ENCODE measurements at regions not wholly inside any gene's neighbourhood (a gene's known extent, or its start where the extent isn't known, plus 50 kb on each side); places are given as distances from the start of the nearest gene placed in this dataset.
"Not testable (repeated sequence)": the region's sequence is repeated elsewhere in the genome, so short reads cannot be mapped to it uniquely, and the experiment has no call there.

GRCh38 chr1:220942278-220942677 lies 63.0 kb downstream of the HLX start:
- H3K27ac ChIP-seq (ENCODE audit: low read depth, low read length, poor library complexity, severe bottlenecking), result no peak overlapping the region
- no peaks in the 10 kb centered on the region for H3K36me3 ChIP-seq (ENCODE audit: insufficient read depth, low read length)
- H4K20me1 ChIP-seq (ENCODE audit: insufficient read depth, low read length), result no peaks in the 10 kb centered on the region
- H3K9me3 ChIP-seq (ENCODE audit: low read length), result no peaks in the 10 kb centered on the region
- no peak overlapping the region for H2AFZ ChIP-seq (ENCODE audit: low read length)
- no peak overlapping the region for H3K4me2 ChIP-seq (ENCODE audit: low read length)
- H3K9ac ChIP-seq (ENCODE audit: low read length), result no peak overlapping the region
- H3K4me3 ChIP-seq (ENCODE audit: low read depth, low read length, poor library complexity, severe bottlenecking), result no peak overlapping the region
- H3K9me2 ChIP-seq (ENCODE audit: low read depth, low read length), result no peaks in the 10 kb centered on the region
- TF ChIP-seq, protein P1, sequence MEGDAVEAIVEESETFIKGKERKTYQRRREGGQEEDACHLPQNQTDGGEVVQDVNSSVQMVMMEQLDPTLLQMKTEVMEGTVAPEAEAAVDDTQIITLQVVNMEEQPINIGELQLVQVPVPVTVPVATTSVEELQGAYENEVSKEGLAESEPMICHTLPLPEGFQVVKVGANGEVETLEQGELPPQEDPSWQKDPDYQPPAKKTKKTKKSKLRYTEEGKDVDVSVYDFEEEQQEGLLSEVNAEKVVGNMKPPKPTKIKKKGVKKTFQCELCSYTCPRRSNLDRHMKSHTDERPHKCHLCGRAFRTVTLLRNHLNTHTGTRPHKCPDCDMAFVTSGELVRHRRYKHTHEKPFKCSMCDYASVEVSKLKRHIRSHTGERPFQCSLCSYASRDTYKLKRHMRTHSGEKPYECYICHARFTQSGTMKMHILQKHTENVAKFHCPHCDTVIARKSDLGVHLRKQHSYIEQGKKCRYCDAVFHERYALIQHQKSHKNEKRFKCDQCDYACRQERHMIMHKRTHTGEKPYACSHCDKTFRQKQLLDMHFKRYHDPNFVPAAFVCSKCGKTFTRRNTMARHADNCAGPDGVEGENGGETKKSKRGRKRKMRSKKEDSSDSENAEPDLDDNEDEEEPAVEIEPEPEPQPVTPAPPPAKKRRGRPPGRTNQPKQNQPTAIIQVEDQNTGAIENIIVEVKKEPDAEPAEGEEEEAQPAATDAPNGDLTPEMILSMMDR (IDR thresholded peaks at IDR 0.05; ENCODE audit: low read length), result no peak
- TF ChIP-seq EZH2 (IDR thresholded peaks at IDR 0.05; ENCODE audit: borderline replicate concordance, low read length), result no peak
- no peaks in the 10 kb centered on the region for H3K4me1 ChIP-seq (ENCODE audit: insufficient read depth, low read length, severe bottlenecking)
- H3K79me2 ChIP-seq (ENCODE audit: insufficient read depth, low read length), result no peaks in the 10 kb centered on the region
- H3F3A ChIP-seq (ENCODE audit: insufficient read depth, low read length), result no peaks in the 10 kb centered on the region
- H3K27me3 ChIP-seq (ENCODE audit: insufficient read depth, low read length), result no peaks in the 10 kb centered on the region

DNA sequence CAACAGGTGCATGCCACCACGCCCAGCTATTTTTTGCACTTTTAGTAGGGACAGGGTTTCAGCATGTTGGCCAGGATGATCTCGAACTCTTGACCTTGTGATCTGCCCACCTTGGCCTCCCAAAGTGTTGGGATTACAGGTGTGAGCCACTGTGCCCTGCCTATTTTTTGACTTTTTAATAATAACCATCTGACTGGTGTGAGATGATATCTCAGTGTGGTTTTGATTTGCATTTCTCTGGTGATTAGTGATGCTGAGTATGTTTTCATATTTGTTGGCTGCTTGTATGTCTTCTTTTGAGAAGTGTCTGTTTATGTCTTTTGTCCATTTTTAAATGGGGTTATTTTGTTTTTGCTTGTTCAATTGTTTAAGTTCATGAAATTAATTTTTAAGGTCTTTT lies 63.7 kb downstream of the HLX start:
- not testable (repeated sequence) for H3K36me3 ChIP-seq (ENCODE audit: insufficient read depth, low read length); H3K79me2 ChIP-seq (ENCODE audit: insufficient read depth, low read length); H2AFZ ChIP-seq (ENCODE audit: low read length); H3K27me3 ChIP-seq (ENCODE audit: insufficient read depth, low read length); H3K9me3 ChIP-seq (ENCODE audit: low read length); H3K4me3 ChIP-seq (ENCODE audit: low read depth, low read length, poor library complexity, severe bottlenecking); H3K9ac ChIP-seq (ENCODE audit: low read length); H3K4me2 ChIP-seq (ENCODE audit: low read length); H3K27ac ChIP-seq (ENCODE audit: low read depth, low read length, poor library complexity, severe bottlenecking); H4K20me1 ChIP-seq (ENCODE audit: insufficient read depth, low read length); H3F3A ChIP-seq (ENCODE audit: insufficient read depth, low read length); H3K9me2 ChIP-seq (ENCODE audit: low read depth, low read length); H3K4me1 ChIP-seq (ENCODE audit: insufficient read depth, low read length, severe bottlenecking)

GRCh38 chr1:220943319-220943996 lies 64.2 kb downstream of the HLX start:
- TF ChIP-seq, protein P1 (IDR thresholded peaks at IDR 0.05; ENCODE audit: low read length), result no peak
- TF ChIP-seq EZH2 (IDR thresholded peaks at IDR 0.05; ENCODE audit: borderline replicate concordance, low read length), result no peak
- Histone ChIP-seq H2AFZ (ENCODE audit: low read length) (no peak overlapping the region), H3K27ac (ENCODE audit: low read depth, low read length, poor library complexity, severe bottlenecking) (no peak overlapping the region), H3K4me1 (ENCODE audit: insufficient read depth, low read length, severe bottlenecking) (no peaks in the 10 kb centered on the region), H3K9ac (ENCODE audit: low read length) (no peak overlapping the region), H4K20me1 (ENCODE audit: insufficient read depth, low read length) (no peaks in the 10 kb centered on the region), H3K79me2 (ENCODE audit: insufficient read depth, low read length) (no peaks in the 10 kb centered on the region), H3K36me3 (ENCODE audit: insufficient read depth, low read length) (no peaks in the 10 kb centered on the region), H3K4me3 (ENCODE audit: low read depth, low read length, poor library complexity, severe bottlenecking) (no peak overlapping the region), H3K4me2 (ENCODE audit: low read length) (no peak overlapping the region), H3K9me2 (ENCODE audit: low read depth, low read length) (no peaks in the 10 kb centered on the region), H3K27me3 (ENCODE audit: insufficient read depth, low read length) (no peaks in the 10 kb centered on the region), H3F3A (ENCODE audit: insufficient read depth, low read length) (no peaks in the 10 kb centered on the region), H3K9me3 (ENCODE audit: low read length) (no peaks in the 10 kb centered on the region)

GRCh38 chr1:220950576-220950975 lies 71.3 kb downstream of the HLX start:
- no peaks in the 10 kb centered on the region for H4K20me1 ChIP-seq (ENCODE audit: insufficient read depth, low read length)

More at GRCh38 chr1:220950576-220950975, 71.3 kb downstream of the HLX start:
- H3K9ac ChIP-seq (ENCODE audit: low read length), result no peak overlapping the region
- no peak overlapping the region for H3K4me3 ChIP-seq (ENCODE audit: low read depth, low read length, poor library complexity, severe bottlenecking)
- no peaks in the 10 kb centered on the region for H3K9me2 ChIP-seq (ENCODE audit: low read depth, low read length)
- H3K9me3 ChIP-seq (ENCODE audit: low read length), result no peaks in the 10 kb centered on the region
- H3K79me2 ChIP-seq (ENCODE audit: insufficient read depth, low read length), result no peaks in the 10 kb centered on the region
- no peaks in the 10 kb centered on the region for H3F3A ChIP-seq (ENCODE audit: insufficient read depth, low read length)
- no peaks in the 10 kb centered on the region for H3K27me3 ChIP-seq (ENCODE audit: insufficient read depth, low read length)
- no peaks in the 10 kb centered on the region for H3K4me1 ChIP-seq (ENCODE audit: insufficient read depth, low read length, severe bottlenecking)
- TF ChIP-seq EZH2 (IDR thresholded peaks at IDR 0.05; ENCODE audit: borderline replicate concordance, low read length), result no peak
- TF ChIP-seq, protein P1 (IDR thresholded peaks at IDR 0.05; ENCODE audit: low read length), result no peak
- no peak overlapping the region for H2AFZ ChIP-seq (ENCODE audit: low read length)
- H3K27ac ChIP-seq (ENCODE audit: low read depth, low read length, poor library complexity, severe bottlenecking), result no peak overlapping the region
- H3K36me3 ChIP-seq (ENCODE audit: insufficient read depth, low read length), result no peaks in the 10 kb centered on the region
- no peak overlapping the region for H3K4me2 ChIP-seq (ENCODE audit: low read length)
